ENCODE measurements at regions not wholly inside any gene's neighbourhood (a gene's known extent, or its start where the extent isn't known, plus 50 kb on each side); places are given as distances from the start of the nearest gene placed in this dataset.

DNA sequence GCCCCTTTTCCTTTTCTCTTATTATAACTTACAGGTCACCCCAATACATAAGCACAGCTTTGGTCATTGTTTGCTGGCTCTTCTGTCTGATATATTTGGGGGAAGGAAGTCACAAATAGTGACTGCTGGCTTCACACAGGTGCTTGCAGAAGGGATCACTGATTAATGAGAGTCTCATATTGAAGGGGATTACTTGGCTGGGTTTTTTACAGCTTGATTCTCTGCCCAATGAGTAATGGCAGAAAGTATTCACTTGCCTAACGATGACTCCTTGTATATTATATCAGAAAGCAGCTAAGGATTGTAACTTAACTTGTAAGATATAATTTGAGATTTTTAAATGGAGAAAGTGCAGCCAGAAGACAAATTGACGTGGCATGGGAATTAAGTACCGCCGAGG, 119.3 kb upstream of the PFN2 start:
- no peak overlapping the region for H3K4me3 ChIP-seq (ENCODE audit: low read depth, low read length)
- DNase-seq (ENCODE audit: low read depth) = no peak
- no peak for TF ChIP-seq MAX (IDR thresholded peaks at IDR 0.05; ENCODE audit: low read depth, low read length)
- TF ChIP-seq, protein P1, sequence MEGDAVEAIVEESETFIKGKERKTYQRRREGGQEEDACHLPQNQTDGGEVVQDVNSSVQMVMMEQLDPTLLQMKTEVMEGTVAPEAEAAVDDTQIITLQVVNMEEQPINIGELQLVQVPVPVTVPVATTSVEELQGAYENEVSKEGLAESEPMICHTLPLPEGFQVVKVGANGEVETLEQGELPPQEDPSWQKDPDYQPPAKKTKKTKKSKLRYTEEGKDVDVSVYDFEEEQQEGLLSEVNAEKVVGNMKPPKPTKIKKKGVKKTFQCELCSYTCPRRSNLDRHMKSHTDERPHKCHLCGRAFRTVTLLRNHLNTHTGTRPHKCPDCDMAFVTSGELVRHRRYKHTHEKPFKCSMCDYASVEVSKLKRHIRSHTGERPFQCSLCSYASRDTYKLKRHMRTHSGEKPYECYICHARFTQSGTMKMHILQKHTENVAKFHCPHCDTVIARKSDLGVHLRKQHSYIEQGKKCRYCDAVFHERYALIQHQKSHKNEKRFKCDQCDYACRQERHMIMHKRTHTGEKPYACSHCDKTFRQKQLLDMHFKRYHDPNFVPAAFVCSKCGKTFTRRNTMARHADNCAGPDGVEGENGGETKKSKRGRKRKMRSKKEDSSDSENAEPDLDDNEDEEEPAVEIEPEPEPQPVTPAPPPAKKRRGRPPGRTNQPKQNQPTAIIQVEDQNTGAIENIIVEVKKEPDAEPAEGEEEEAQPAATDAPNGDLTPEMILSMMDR (IDR thresholded peaks at IDR 0.05; ENCODE audit: low read depth, low read length) = no peak
- no peak for TF ChIP-seq MYC (IDR thresholded peaks at IDR 0.05; ENCODE audit: low read depth, low read length)
- no peak for TF ChIP-seq POLR2A (IDR thresholded peaks at IDR 0.05; ENCODE audit: extremely low read depth, insufficient read length)

- DNase-seq (ENCODE audit: low read depth) = no peak
- no peak overlapping the region for H3K4me3 ChIP-seq (ENCODE audit: low read depth, low read length)
- TF ChIP-seq, protein P1 (IDR thresholded peaks at IDR 0.05; ENCODE audit: low read depth, low read length) = no peak
- TF ChIP-seq POLR2A (IDR thresholded peaks at IDR 0.05; ENCODE audit: extremely low read depth, insufficient read length) = no peak
- no peak for TF ChIP-seq MYC (IDR thresholded peaks at IDR 0.05; ENCODE audit: low read depth, low read length)
- no peak for TF ChIP-seq MAX (IDR thresholded peaks at IDR 0.05; ENCODE audit: low read depth, low read length)
These were observed 113.4 kb upstream of the PFN2 start for GRCh38 chr3:150084128-150084527.

DNA sequence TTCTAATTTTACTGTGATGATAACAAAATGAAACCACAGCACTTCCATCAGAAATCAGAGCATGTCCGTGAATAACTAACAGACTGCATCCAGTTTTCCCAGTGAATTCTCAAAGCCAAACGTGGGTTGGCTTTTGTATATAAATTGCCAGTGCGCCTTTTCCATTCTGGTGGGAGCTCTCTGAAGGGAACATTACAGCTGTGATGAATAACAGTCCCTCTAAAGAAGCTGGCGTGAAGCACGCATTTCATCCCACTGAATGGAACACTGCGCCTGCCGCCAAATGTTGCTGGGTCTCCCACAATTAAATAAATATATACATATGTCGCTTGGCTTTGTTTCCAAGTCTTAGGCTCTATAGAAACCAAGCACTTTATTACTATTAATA, 113.0 kb upstream of the PFN2 start:
- TF ChIP-seq, protein P1 (IDR thresholded peaks at IDR 0.05; ENCODE audit: low read depth, low read length) = no peak
- no peak for TF ChIP-seq MYC (IDR thresholded peaks at IDR 0.05; ENCODE audit: low read depth, low read length)
- TF ChIP-seq MAX (IDR thresholded peaks at IDR 0.05; ENCODE audit: low read depth, low read length) = no peak
- no peak for TF ChIP-seq POLR2A (IDR thresholded peaks at IDR 0.05; ENCODE audit: extremely low read depth, insufficient read length)
- no peak for DNase-seq (ENCODE audit: low read depth)
- no peak overlapping the region for H3K4me3 ChIP-seq (ENCODE audit: low read depth, low read length)

DNA sequence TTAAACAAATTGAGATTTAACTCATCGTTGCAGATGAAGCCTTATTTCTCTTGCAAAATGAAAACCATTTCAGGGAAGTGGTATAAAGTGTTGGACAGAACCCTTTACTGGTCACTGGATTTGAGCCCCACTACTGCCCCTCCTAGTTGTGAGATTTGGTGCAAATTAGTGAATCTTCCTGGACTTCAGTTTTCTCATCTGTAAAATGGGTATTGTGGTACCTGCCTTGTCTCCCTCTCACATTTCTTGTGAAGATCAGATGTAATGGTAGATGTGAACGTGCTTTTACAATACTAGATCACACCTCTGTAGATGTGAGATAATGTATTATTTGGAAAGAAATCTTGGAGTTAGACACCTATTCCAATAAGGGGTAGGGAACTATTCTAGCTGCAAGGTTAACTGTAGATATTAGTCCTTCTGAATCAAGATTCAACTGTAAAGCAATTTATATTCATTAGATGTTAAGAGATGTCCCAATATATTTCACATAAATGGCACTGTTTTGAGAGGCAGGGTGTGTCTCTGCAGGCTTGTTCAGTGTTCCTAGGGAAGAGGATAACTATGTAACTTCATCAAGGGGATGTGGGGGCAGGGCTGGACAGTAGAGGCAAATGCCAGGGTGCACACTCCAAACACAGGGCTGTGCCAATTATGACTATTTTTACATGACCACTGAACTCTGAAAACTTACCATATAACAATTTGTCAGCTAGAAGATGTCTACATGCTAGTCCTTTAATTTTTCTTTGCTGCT, 112.4 kb upstream of the PFN2 start:
- H3K4me3 ChIP-seq (ENCODE audit: low read depth, low read length) = no peak overlapping the region
- TF ChIP-seq MYC (IDR thresholded peaks at IDR 0.05; ENCODE audit: low read depth, low read length) (no peak), MAX (IDR thresholded peaks at IDR 0.05; ENCODE audit: low read depth, low read length) (no peak), POLR2A (IDR thresholded peaks at IDR 0.05; ENCODE audit: extremely low read depth, insufficient read length) (no peak)
- TF ChIP-seq, protein P1 (IDR thresholded peaks at IDR 0.05; ENCODE audit: low read depth, low read length) = no peak
- no peak for DNase-seq (ENCODE audit: low read depth)

DNA sequence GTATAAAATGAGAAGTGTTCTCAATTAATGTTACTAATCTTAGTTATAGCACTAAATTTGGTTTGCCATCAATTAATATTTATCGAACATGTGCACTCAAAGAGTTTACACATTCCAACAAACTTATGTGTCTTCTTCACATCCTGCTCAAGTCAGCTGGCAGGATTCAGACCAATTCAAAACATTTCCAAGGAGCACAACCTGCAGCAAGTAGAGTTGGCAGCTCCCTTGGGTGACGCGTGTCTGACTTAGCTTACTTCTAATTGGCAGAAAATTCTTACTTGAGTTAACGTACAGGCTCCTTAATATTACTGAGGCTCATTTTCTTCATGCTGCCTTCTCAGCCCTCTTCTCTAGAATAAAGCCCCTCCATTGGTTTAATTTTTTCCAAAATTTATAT, 110.4 kb upstream of the PFN2 start:
- DNase-seq (ENCODE audit: low read depth) = no peak
- H3K4me3 ChIP-seq (ENCODE audit: low read depth, low read length) = no peak overlapping the region

More for the DNA sequence above, 110.4 kb upstream of the PFN2 start:
- TF ChIP-seq MAX (IDR thresholded peaks at IDR 0.05; ENCODE audit: low read depth, low read length) = no peak
- TF ChIP-seq, protein P1 (IDR thresholded peaks at IDR 0.05; ENCODE audit: low read depth, low read length) = no peak
- no peak for TF ChIP-seq MYC (IDR thresholded peaks at IDR 0.05; ENCODE audit: low read depth, low read length)
- TF ChIP-seq POLR2A (IDR thresholded peaks at IDR 0.05; ENCODE audit: extremely low read depth, insufficient read length) = no peak

Data from NB4 (cell line).